ENCODE measurements at regions not wholly inside any gene's neighbourhood (a gene's known extent, or its start where the extent isn't known, plus 50 kb on each side); places are given as distances from the start of the nearest gene placed in this dataset.

- TF ChIP-seq CTCF (IDR thresholded peaks at IDR 0.05; ENCODE audit: unreplicated experiment) = no peak
- H3K27me3 Mint-ChIP-seq = peaks cover 3% of the 10 kb centered on the region
- H3K4me1 Mint-ChIP-seq (ENCODE audit: low read depth) = peaks cover 1% of the 10 kb centered on the region
- H3K36me3 Mint-ChIP-seq (ENCODE audit: insufficient read depth) = no peaks in the 10 kb centered on the region
- no peak overlapping the region for H3K27ac Mint-ChIP-seq
- no peaks in the 10 kb centered on the region for H3K9me3 Mint-ChIP-seq (ENCODE audit: low read depth)
- DNase-seq (ENCODE audit: low spot score, unreplicated experiment) = no peak
- no peak overlapping the region for H3K4me3 Mint-ChIP-seq (ENCODE audit: low read depth)
Measured at GRCh38 chr5:34604119-34604675, 51.9 kb upstream of the RAI14 start.

GRCh38 chr5:34606101-34606500 is 50.0 kb upstream of the RAI14 start:
- Mint-ChIP-seq H3K4me1 (ENCODE audit: low read depth) (peaks cover 7% of the 10 kb centered on the region), H3K36me3 (ENCODE audit: insufficient read depth) (no peaks in the 10 kb centered on the region), H3K27me3 (peaks cover 3% of the 10 kb centered on the region), H3K4me3 (ENCODE audit: low read depth) (no peak overlapping the region), H3K9me3 (ENCODE audit: low read depth) (no peaks in the 10 kb centered on the region), H3K27ac (no peak overlapping the region)
- no peak for DNase-seq (ENCODE audit: low spot score, unreplicated experiment)
- no peak for TF ChIP-seq CTCF (IDR thresholded peaks at IDR 0.05; ENCODE audit: unreplicated experiment)
